GM18505 (cell line): ENCODE measurements at regions not wholly inside any gene's neighbourhood (a gene's known extent, or its start where the extent isn't known, plus 50 kb on each side); places are given as distances from the start of the nearest gene placed in this dataset.
"Not testable (repeated sequence)": the region's sequence is repeated elsewhere in the genome, so short reads cannot be mapped to it uniquely, and the experiment has no call there.

ENCODE experiments used
- ATAC-seq: cut with Tn5 transposase; IDR thresholded peaks from one replicate; pipeline ENCODE4 v1.9.1; 2021; ENCODE audit not compliant: unreplicated experiment
- POLR2A ChIP-seq: IDR thresholded peaks from 4 replicates; pipeline ENCODE4 v1.6.1; 2011; ENCODE audit warnings: borderline replicate concordance; ENCODE audit not compliant: insufficient read depth, insufficient read length; ENCODE audit errors: extremely low read depth

DNA sequence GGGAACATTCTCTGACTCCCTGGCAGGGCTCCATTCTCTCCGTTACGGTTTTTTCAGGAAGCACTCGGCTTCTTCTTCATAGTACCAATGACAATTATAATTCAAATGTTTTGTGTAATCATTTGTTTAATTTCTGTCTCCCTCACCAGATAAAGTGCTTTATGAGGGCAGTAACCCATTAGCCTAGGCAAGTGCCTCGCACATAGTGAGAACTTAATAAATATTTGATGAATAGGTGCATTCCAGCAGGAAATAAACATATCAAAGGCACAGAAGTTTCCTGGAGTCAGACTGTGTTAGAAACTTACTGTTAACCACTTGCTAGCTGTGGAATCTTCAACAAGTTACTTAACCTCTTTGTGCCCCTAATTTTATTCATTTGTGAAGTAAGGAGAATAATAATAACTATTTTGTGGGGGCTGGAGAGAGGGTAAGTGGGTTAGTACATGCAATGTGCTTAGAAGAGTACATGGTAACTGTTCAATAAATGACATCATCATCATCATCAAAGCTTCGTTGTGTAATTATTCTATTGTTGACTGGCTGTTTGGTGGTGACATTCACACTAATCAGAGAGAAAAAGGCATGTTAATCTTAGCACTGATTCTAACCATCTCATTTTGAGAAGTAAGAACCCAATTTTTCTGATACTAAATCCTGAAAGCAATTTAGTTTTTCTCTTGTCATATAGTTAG is 352.3 kb downstream of the INSIG2 start:
- ATAC-seq: no peak
- no peak for TF ChIP-seq POLR2A

DNA sequence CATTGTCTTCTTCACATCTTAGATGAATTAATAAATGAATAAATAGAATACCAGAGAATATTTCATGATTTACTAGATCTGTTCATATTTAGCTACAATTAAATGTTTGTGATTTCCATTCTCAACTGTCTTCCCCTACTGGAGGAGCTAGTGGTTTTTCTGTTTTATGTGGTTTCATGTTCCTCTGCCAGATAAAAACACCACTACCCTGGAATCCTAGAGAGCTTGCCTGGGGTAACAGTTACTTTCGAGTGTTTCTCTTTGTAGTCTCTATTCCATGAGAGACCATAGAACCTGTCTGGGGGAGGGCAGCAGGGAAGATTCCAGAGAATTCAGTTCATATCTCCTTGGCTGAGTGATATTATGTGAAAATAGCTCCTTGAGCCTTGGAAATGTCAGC is 349.2 kb downstream of the INSIG2 start:
- no peak for TF ChIP-seq POLR2A
- ATAC-seq: no peak

DNA sequence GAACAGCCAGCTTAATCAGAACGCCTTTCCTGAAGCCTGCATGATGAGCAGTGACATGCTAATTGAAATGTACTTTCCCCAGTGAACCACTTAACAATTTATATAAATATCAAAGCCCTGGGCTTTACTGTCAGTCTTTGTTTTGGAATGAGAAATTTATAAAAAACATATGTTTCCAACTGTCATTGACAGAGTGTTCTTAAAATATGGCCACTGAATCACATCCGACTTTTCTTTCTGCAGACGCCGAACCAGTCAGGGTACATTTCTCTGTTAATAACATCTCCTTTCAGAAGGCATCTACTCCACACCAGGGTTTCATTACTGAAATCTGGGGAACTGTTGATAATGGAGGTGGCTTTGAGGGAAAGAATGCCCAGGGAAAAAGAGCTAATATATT is 343.7 kb downstream of the INSIG2 start:
- ATAC-seq: no peak
- no peak for TF ChIP-seq POLR2A

DNA sequence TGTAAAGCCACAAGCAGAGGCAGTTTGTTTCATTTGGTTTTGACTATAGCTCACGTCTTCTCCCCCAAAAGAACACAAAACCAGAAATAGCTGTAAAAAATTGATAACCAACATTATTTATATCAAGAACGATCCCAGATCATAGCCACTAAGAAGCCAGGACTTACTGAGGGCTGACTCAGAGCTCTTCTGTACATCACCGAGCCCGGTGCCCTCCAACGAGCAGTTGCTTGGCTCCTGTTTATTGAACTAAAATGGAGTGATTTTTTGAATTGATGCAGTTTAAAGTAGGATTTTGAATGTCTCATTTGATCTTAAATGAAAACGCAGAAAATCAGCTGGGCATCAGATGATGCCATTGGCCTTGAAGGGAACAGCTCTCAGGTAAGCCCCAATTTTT is 343.3 kb downstream of the INSIG2 start:
- ATAC-seq: no peak
- TF ChIP-seq POLR2A: no peak

DNA sequence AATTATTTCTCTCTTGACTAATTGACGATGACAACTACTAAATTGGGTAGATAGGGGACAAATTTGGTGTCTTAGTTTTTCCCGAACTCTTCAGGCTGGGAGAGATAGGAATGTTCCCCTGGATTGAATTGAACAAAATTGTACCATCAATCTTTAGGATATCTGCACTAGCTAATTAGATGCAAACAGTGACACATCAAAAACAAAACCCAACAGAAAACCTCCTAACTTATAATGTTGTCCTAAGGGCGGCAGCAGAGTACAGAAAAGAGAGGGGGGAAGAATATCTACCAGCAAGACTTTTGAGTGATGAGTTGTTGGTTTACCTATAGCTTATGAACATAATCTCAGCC is 342.9 kb downstream of the INSIG2 start:
- ATAC-seq: no peak

DNA sequence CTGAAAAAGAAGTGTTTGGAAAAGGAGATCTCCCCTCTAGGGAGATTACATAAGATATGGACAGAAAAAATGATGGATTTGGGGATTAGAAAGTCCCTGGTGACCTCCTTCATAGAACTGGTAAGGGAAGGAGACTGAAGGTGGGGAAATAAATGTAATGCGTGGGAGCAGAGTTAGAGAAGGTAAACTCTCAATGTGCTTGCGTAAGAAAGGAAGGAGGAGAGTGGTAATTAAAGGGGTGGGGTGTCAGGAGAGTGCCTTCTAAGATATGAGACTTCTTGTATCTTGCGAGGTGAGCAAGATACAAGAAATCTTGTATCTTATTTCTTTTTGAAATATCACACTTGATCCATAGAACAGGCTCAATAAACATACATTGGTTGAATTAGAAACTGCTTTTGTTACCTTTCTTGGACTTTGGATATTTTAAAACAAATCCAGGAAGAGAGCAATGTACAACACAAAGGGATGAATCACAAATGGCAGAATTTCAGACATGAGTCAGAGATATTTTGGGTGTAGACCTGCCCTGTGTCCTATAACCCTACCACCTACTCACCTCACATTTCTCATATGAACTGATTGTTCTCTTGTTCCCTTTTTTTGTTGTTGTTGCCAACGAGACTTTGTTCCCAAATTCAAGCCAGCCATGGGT is 342.4 kb downstream of the INSIG2 start:
- ATAC-seq: no peak
- no peak for TF ChIP-seq POLR2A

More for the DNA sequence above, 342.9 kb downstream of the INSIG2 start:
- no peak for TF ChIP-seq POLR2A

DNA sequence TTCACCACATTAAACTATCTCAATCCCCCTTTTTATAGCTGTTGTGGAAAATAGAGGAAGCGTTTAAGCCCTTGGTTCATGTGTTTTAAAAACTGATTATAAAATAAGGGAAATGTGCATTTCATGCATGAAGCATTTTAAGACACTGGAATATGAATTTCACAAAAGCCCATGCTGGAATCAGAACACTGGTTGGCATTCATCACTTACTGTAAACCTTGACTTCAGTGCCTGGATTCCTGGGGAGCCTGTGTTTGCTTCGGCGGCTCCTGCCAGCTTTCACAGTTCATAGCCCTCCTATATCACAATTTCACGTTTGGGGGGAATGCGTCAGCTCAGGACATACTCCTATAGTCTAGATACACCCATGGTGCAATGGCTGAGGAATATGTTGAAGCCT is 336.9 kb downstream of the INSIG2 start:
- no peak for TF ChIP-seq POLR2A

DNA sequence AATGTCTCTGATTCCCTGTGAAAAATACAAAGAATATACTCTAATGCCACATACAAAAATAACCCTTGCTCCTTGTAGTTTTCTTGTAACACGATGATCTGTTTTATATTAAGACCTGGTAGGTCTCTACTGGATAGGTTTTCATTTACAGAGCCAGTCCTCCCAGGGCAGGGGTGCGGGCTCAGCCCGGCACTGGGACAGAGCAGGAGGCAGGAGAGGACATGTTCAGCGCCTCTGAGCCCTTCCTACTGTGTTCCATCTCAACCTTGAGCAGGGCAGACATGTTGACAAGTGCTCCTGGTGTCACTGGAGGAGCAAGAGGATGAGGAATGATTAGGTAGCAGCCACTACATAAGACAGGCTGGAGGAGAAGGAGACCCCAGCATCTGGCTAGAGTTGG is 335.5 kb downstream of the INSIG2 start:
- TF ChIP-seq POLR2A: no peak
- ATAC-seq: no peak

More for the DNA sequence above, 336.9 kb downstream of the INSIG2 start:
- no peak for ATAC-seq

DNA sequence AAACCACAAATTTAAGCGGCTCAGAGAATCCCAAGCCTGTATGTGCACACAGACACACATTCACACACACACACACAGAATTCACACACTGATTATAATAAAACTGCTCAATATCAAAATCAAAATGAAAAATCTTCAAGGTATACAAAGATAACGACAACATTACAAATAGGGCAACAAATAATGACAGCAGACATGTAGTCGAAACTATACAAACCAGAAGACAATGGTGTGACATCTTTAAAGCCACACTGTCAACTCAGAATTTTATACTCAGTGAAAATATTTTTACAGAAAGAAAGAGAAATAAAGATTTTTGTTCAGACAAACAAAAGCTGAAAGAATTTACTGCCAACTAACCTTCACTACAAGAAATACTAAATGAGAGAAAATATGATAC is 333.4 kb downstream of the INSIG2 start:
- ATAC-seq: no peak
- TF ChIP-seq POLR2A: no peak

DNA sequence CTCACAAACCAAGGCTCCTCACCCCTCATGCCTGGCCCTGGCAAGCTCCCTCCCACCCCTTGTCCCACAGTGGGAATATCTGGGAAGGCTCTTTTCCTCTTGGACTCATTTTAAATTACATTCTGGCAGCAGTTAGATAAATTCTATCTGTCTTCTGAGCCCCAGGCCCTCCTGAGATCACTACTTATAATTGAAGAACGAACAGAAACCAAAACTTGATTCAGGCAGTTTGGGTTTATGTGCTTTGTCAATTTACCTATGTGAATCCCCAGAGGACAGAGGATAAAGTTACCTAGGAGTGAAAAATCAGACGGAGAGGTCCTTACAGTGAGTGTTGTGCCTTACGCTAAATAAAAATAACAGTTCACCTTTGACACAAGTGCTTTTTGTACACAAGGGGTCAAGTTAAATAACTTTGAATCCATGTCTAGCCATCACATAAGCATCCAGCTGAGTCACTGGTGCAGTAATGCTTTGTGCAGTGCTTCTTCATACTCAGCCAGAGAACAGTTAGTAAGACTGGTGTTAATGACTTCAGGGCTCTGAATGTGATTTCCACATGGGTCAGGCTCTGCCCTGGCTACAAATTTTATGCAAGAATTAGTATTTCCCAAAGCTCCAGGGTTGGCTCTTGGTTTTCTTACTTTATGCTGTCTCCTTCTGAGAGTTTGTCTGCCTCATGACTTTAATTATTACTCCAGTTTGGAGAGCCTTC is 329.3 kb downstream of the INSIG2 start:
- TF ChIP-seq POLR2A: no peak
- ATAC-seq: no peak

DNA sequence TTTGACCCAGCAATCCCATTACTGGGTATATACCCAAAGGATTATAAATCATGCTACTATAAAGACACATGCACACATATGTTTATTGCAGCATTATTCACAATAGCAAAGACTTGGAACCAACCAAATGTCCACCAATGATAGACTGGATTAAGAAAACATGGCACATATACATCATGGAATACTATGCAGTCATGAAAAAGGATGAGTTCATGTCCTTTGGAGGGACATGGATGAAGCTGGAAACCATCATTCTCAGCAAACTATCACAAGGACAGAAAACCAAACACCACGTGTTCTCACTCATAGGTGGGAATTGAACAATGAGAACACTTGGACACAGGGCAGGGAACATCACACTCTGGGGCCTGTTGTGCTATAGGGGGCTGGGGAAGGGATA is 326.9 kb downstream of the INSIG2 start:
- not testable (repeated sequence) for ATAC-seq

DNA sequence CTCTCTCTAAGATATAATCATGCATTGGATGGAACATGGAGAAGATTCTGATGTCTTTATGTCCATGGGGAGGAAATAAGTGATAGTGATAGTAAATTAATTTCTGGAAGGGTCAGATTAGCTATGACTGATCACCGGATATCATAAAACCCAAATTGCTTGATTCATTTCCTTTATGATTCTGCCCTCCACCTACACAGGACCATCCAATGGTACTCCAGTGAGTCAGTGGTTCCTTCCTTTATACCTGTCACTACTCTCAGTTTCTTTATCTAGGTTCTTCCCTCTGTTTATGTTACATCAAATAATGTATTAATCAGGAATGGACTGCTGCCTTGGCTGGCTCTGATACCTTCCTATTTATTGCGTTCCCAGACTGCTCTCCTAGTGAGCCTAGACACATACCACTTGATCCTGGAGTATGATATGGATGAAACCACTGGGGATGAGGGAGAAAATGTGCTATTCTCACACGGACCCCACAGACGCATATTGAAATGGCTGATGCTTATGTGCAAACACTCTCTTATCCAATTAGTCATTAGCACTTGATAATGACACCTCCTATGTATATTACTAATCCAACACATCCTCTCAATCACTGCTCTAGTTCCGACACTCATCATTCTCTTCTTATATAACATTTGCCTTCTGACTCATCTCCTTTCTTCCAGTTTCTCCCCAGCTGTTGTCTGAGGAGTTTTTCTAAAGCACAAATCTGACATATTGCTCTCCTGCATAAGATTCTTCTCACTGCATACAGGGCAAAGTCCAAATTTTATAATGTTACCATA is 315.6 kb downstream of the INSIG2 start:
- no peak for TF ChIP-seq POLR2A
- no peak for ATAC-seq

DNA sequence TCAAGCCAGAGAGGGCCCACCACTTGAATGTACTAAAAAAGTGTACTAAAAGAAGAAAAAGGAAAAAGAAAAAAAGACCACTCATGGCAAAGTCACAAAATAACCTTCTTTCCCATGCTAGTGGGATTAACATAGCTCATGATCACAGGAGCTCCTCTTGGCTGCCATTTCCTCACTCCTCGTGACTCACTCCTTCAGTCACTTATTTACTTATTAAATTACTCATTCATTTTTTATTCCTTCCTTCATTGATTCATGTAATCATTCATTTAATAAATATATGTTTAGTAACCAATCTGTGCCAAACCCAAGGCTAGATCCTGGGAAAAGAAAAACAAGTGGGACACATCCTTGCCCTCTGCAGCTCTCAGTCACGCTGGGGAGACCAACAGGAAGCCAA is 300.5 kb downstream of the INSIG2 start:
- no peak for ATAC-seq
- no peak for TF ChIP-seq POLR2A

DNA sequence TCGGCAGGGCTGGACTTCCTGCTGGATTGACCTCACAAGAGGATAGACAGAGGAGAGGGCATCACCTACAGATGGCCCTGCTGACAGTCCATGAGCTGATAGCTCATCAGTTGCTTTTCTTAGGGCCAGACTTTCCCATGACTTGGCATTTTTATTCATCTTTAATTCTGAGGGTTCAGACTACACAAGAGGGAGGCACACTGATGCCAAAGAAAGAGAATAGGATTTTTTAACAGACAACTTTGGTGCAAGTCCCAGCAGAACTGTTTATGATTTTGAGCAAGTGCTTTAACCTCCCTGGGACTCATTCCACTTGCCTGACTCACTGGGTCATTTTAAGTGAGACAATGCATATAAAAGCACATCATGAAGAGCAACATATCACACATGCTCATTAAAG is 299.2 kb downstream of the INSIG2 start:
- TF ChIP-seq POLR2A: no peak
- no peak for ATAC-seq

DNA sequence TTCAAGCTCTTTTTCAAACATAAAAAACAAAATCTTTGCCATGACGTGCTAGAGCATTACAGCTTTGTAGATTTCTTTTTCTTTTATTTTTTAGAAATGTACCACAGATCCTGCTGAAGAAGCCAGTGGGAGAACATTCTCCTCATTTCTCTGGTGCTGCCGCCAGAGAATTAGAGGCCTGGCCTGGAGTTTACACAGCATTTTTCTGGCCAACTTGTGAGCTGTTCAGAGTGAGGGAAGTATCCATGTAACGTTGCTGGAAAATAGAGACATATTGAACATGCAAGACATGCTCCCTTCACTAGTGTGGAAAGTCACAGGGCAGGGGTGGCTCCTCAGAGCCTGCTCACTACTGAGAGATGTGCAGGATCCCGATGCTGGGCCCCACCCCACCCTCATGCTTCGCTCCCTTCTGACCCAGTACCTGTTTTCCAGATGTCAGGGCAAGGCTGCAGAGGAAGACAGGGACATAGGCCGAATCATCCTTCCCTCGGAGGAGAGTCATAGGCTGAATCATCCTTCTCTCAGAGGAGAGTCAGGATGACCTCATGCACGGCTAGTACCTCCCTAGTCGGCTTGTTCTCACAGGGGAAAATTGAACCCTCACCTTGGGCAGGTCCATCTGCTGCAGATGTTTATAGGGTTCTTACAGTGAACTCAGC is 298.5 kb downstream of the INSIG2 start:
- no peak for TF ChIP-seq POLR2A
- no peak for ATAC-seq
